ENCODE measurements at regions not wholly inside any gene's neighbourhood (a gene's known extent, or its start where the extent isn't known, plus 50 kb on each side); places are given as distances from the start of the nearest gene placed in this dataset.

GRCh38 chr5:42956551-42956950, 83.6 kb downstream of the ANXA2R start:
- TF ChIP-seq EZH2 (IDR thresholded peaks at IDR 0.05; ENCODE audit: borderline replicate concordance, low read depth, low read length, poor library complexity, severe bottlenecking) = no peak
- TF ChIP-seq CTCF (conservative IDR thresholded peaks at IDR 0.05; ENCODE audit: low read depth, low read length) = no peak
